ENCODE measurements at regions not wholly inside any gene's neighbourhood (a gene's known extent, or its start where the extent isn't known, plus 50 kb on each side); places are given as distances from the start of the nearest gene placed in this dataset.

- Histone ChIP-seq H3K4me1 (peaks cover 0 to 5% (median 0%) of the 10 kb centered on the region in 9 donors), H3K4me3 (no peak overlapping the region), H3K36me3 (no peaks in the 10 kb centered on the region), H3K27me3 (peaks cover 0 to 82% (median 62%) of the 10 kb centered on the region in 7 donors), H3K27ac (no peak overlapping the region), H3K9me3 (no peaks in the 10 kb centered on the region)
- intact Hi-C loops (cut with DNase I) = no loop called here
- no peak for ATAC-seq
- 89 to 93% methylated on average over 5 of the region's 5 CpGs for WGBS, 2 donors
- TF ChIP-seq CTCF (IDR thresholded peaks at IDR 0.05) = no peak
- no peak for DNase-seq
These were observed 286.2 kb upstream of the FOXF1 start for GRCh38 chr16:86224126-86224525.

- H3K4me3 ChIP-seq = no peak overlapping the region
- no peak overlapping the region for H3K27ac ChIP-seq
- H3K27me3 ChIP-seq = peaks cover 0 to 84% (median 59%) of the 10 kb centered on the region in 7 donors
- no peaks in the 10 kb centered on the region for H3K9me3 ChIP-seq
- no peak for TF ChIP-seq CTCF (IDR thresholded peaks at IDR 0.05)
- no peak for DNase-seq
- peaks cover 0 to 5% (median 0%) of the 10 kb centered on the region in 9 donors for H3K4me1 ChIP-seq
- intact Hi-C loops (cut with DNase I) = no loop called here
- 94 to 99% methylated on average over 1 of the region's 1 CpG for WGBS, 2 donors
- ATAC-seq = no peak
- no peaks in the 10 kb centered on the region for H3K36me3 ChIP-seq
These were observed 285.7 kb upstream of the FOXF1 start for GRCh38 chr16:86224629-86225028.

GRCh38 chr16:86225905-86226371 is 284.4 kb upstream of the FOXF1 start:
- 66 to 73% methylated on average over 2 of the region's 2 CpGs for WGBS, 2 donors
- no peak for ATAC-seq
- Histone ChIP-seq H3K4me1 (peaks cover 0 to 5% (median 0%) of the 10 kb centered on the region in 9 donors), H3K36me3 (no peaks in the 10 kb centered on the region), H3K4me3 (no peak overlapping the region), H3K27ac (no peak overlapping the region), H3K9me3 (no peaks in the 10 kb centered on the region), H3K27me3 (peaks cover 0 to 85% (median 53%) of the 10 kb centered on the region in 7 donors)
- intact Hi-C loops (cut with DNase I) = no loop called here
- no peak for DNase-seq
- TF ChIP-seq CTCF (IDR thresholded peaks at IDR 0.05) = no peak

GRCh38 chr16:86227041-86227440 is 283.3 kb upstream of the FOXF1 start:
- DNase-seq = no peak

More at GRCh38 chr16:86227041-86227440, 283.3 kb upstream of the FOXF1 start:
- Histone ChIP-seq H3K9me3 (no peaks in the 10 kb centered on the region), H3K27me3 (peaks cover 0 to 83% (median 42%) of the 10 kb centered on the region in 7 donors), H3K36me3 (no peaks in the 10 kb centered on the region), H3K4me3 (no peak overlapping the region), H3K4me1 (peaks cover 0 to 5% (median 0%) of the 10 kb centered on the region in 9 donors), H3K27ac (no peak overlapping the region)
- intact Hi-C loops (cut with DNase I) = no loop called here
- TF ChIP-seq CTCF (IDR thresholded peaks at IDR 0.05) = no peak
- WGBS, 2 donors = 86 to 91% methylated on average over 8 of the region's 8 CpGs
- ATAC-seq = no peak

Data from heart right ventricle (tissue), 16 donors.